ENCODE measurements at regions not wholly inside any gene's neighbourhood (a gene's known extent, or its start where the extent isn't known, plus 50 kb on each side); places are given as distances from the start of the nearest gene placed in this dataset.

- no peak for DNase-seq
Measured at GRCh38 chr2:220837226-220837625, 734.9 kb downstream of the EPHA4 start.

- DNase-seq: no peak
Measured at GRCh38 chr2:220842901-220843665, 729.0 kb downstream of the EPHA4 start.

- no peak for DNase-seq
Measured at GRCh38 chr2:220845766-220846273, 726.3 kb downstream of the EPHA4 start.

- no peak for DNase-seq
Measured at GRCh38 chr2:220847006-220847405, 725.1 kb downstream of the EPHA4 start.

- peak; percentile 66 for DNase-seq
Measured at GRCh38 chr2:220847589-220847988, 724.5 kb downstream of the EPHA4 start.

GRCh38 chr2:220849433-220849832, 722.7 kb downstream of the EPHA4 start:
- no peak for DNase-seq

GRCh38 chr2:220850116-220850515, 722.0 kb downstream of the EPHA4 start:
- DNase-seq: no peak

- DNase-seq: no peak
Measured at GRCh38 chr2:220855296-220855695, 716.8 kb downstream of the EPHA4 start.

- no peak for DNase-seq
Measured at GRCh38 chr2:220856486-220856885, 715.6 kb downstream of the EPHA4 start.

GRCh38 chr2:220857368-220857767, 714.7 kb downstream of the EPHA4 start:
- no peak for DNase-seq

GRCh38 chr2:220858101-220858500, 714.0 kb downstream of the EPHA4 start:
- no peak for DNase-seq

- no peak for DNase-seq
Measured at GRCh38 chr2:220871909-220872308, 700.2 kb downstream of the EPHA4 start.

- no peak for DNase-seq
Measured at GRCh38 chr2:220876080-220876824, 695.9 kb downstream of the EPHA4 start.

- no peak for DNase-seq
Measured at GRCh38 chr2:220877491-220877890, 694.6 kb downstream of the EPHA4 start.

GRCh38 chr2:220877897-220878296, 694.2 kb downstream of the EPHA4 start:
- DNase-seq: no peak

GRCh38 chr2:220880623-220881596, 691.2 kb downstream of the EPHA4 start:
- DNase-seq: no peak

- DNase-seq: no peak
Measured at GRCh38 chr2:220882507-220882906, 689.6 kb downstream of the EPHA4 start.

- DNase-seq: no peak
Measured at GRCh38 chr2:220885593-220885992, 686.5 kb downstream of the EPHA4 start.

GRCh38 chr2:220887271-220887870, 684.7 kb downstream of the EPHA4 start:
- no peak for DNase-seq

GRCh38 chr2:220887876-220888275, 684.2 kb downstream of the EPHA4 start:
- no peak for DNase-seq

GRCh38 chr2:220890931-220891330, 681.2 kb downstream of the EPHA4 start:
- DNase-seq: no peak

- no peak for DNase-seq
Measured at GRCh38 chr2:220891405-220891804, 680.7 kb downstream of the EPHA4 start.
